ENCODE measurements at regions not wholly inside any gene's neighbourhood (a gene's known extent, or its start where the extent isn't known, plus 50 kb on each side); places are given as distances from the start of the nearest gene placed in this dataset.
"Not testable (repeated sequence)": the region's sequence is repeated elsewhere in the genome, so short reads cannot be mapped to it uniquely, and the experiment has no call there.

DNA sequence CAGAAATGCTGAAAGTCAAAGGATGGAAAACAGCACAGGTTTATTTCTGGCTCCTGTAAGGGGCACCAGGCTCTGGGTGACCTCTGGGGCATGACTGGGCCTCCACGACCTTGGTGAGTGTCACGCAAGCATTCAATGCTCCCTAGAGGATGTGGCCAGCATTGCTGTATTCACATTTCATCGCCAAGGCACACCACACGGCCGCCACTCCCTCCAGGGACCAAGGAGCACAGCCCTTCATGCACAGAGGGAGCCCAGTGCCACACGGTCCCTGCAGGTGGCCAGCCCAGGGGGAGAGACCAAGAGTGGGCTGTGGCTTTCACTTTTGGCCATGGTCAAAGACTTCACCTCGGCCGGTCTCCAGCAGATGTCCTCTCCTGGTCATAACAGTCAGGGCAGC lies 137.4 kb upstream of the TNRC6C start:
- peak; percentile 23 for DNase-seq (ENCODE audit: low spot score)

DNA sequence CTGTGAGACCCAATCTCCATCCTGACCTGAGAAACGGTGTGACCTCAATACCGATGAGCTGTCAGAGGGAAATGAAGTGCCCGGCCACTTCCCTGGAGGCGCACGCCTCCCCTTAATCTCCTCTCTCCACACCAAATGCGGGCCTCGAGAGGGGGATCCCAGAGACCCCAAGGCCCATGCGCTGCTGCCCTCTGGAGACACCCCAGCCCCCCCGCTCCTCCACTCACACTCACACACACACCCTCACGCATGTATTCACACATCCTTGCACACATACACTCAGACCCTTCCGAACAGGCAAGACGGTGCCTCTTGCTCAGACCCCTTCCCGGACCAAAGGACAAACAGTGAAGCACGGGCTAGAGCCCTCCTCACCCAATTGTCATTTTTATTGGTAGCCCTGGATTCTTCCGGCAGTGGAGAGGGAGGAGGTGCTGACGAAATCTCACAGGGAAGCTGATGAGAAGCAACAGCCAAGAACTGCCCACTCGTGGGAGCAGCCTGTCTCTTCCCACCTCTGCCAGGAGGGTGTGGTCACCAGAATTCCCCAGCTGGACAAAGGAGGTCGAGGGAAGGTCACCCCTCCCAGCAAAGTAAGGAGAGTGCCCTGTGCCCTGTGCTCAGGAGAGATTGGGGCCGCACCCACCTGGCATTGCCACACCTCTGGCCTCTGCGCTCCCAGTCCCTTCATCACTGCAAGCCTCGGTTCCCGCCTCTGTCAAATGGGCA lies 136.0 kb upstream of the TNRC6C start:
- DNase-seq (ENCODE audit: low spot score), result no peak

DNA sequence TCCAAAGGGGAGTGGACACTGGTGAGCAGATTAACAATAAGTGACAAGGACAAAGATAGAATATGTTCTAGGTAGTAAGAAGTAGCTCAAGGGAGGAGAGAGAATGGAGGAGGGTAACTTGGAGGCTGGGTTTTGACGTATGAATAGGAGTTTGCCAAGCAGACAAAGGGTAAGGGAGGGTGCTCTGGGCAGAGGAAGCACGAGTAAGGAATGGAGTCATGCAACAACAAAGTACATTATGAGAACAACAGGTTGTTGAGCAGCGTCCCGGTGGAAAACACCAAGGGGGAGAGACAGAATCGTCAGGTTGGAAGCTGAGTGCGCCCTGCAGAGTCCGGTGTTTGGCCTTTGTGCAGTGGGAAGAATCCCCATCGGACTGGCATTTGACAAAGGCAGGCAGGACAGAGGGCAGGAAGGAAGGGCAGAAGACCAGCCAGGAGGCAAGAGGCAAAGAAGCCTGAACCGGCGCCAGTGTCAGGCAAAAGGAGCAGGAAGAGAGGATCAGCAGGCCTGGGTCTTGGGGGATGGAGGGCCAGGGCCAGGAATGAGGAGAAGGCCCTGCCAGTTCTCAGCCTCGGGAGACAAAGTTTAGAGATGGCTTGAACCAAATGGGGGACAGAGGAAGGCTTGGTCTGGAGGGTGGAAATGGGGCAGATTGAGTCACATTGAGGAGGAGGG lies 134.3 kb upstream of the TNRC6C start:
- DNase-seq (ENCODE audit: low spot score), result no peak

DNA sequence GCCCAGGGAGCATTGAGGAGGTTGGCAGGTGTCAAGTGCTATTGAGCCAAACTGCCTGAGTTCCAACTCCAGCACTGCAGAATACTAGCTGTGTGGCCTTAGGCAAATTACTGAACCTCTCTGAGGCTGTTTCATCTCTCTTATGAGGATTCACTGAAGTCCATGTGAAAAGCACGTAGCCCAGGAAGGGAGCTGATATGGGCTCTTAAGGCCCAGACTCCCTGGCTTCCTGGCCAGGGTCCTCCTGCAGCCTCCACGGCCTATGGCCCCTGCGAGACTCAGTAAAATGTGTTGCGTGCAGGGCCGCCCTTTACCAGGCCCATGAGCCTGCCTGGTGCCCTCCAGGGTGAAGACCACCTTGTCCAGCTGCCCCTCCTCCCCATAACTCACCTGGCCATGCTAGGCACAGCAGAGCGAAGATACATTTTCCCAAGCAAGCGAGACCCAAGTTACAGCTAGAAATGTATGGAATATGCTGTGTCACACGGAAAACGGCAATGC lies 133.7 kb upstream of the TNRC6C start:
- DNase-seq (ENCODE audit: low spot score), result no peak

DNA sequence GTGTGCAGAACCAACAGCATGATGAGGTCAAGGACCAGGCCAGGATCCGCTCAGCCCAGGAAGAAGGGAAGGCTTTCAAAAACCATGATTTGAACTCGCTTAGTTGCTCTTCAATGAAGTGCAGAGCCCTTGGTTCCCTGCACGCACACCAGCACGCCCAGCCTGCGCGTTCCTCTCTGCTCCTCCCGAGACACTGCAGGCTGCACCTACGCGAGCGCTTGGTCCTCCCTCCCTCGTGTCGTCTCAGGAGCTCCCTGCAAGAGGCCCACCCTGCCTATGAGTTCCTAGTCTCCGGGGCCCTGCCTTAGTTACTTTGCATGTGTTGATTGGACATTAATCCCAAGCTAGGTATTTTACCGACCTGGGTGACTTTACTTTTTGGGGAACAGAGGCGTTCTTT lies 132.9 kb upstream of the TNRC6C start:
- DNase-seq (ENCODE audit: low spot score), result no peak

DNA sequence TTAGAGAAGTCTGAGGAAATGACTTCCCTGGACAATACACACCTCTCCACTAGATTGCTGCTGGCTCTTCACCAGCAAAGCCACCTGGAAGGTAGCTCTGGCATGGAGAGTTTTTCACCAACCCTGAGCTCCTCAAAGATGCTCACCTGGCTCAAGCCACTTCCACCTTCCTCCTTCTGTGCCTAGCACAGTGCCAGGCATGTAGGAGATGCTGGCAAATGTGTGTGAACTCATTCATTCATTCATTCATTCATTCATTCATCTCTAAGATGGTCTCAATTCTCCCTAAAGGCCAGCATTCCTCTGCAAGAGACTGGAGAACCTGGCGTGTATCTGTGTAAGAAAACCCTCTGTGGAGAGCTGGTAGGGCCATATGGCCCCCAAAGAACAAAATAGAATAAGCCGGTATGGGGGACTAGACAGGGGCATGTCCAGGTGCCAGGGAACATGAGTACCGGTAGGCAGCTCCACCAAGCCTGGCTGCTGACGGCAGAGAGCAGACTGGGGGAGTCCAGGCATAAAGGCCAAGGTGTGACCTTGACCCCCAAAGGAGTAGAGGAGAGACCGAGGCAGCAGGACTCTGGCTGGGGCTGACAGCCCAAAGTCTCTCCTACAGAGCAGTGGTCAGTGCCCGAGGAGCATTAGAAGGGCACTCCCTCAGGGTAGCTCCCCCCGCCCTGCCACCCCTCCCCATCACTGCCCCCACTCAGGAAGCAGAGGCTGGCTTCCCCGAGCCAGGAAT lies 132.2 kb upstream of the TNRC6C start:
- no peak for DNase-seq (ENCODE audit: low spot score)

DNA sequence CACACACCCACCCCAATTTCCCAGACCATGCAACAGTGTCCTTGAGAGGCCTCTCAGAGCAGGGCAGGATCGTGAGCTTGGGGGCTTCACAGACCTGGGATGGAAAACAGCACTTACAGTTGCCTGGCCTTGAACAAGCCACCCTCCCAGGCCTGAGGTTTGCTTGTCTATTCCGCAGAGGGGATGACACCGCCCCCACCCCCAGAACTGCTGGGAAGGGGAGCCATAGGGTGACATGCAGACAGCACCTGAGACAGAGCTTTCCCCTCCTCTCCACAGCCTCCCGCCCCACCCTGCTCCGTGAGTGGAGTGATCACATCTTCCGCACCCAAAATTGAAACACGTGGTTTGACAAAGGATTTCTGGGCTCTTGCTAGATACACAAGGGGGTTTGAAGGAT lies 131.5 kb upstream of the TNRC6C start:
- DNase-seq (ENCODE audit: low spot score), result no peak

DNA sequence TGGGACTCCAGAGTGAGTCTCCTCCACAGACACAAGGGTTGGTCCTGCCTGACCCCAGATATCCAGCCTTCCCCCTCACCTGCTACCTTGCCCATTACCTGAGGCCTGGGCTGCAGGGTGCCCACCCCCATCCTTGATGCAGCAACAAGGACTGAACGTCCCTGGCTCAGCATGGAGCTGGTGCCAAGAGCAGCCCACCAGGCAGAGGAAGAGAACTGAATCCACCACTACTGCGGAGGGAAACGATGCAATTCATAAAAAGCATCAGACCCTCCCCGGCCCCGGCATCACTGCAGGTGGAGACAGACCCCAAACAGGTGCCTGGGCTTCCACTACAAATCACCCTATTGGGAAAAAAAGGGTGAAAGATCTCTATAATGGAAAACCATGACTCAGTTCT lies 131.0 kb upstream of the TNRC6C start:
- DNase-seq (ENCODE audit: low spot score), result no peak

DNA sequence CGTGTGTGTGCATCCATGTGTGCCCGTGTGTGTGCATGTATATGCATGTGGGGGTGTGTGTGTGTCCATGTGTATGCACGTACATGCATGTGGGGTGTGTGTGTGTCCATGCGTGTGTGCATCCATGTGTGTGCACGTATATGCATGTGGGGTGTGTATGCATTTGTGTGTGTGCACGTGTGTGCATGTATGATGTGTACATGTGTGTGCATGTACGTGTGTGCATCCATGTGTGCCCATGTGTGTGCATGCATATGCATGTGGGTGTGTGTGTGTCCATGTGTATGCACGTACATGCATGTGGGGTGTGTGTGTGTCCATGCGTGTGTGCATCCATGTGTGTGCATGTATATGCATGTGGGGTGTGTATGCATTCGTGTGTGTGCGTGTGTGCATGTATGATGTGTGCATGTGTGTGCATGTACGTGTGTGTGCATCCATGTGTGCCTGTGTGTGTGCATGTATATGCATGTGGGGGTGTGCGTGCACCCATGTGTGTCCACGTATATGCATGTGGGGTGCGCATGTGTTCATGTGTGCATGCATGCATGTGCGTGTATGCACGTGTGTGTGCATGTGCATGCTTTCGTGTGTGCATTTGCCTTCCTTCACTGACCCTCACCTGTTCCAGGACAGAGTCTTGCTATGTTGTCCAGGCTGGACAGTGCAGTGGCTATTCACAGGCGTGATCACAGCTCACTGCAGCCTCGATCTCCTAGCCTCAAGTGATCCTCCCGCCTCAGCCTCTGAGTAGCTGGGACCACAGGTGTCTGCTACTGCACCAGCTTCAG lies 129.6 kb upstream of the TNRC6C start:
- DNase-seq (ENCODE audit: low spot score), result no peak

DNA sequence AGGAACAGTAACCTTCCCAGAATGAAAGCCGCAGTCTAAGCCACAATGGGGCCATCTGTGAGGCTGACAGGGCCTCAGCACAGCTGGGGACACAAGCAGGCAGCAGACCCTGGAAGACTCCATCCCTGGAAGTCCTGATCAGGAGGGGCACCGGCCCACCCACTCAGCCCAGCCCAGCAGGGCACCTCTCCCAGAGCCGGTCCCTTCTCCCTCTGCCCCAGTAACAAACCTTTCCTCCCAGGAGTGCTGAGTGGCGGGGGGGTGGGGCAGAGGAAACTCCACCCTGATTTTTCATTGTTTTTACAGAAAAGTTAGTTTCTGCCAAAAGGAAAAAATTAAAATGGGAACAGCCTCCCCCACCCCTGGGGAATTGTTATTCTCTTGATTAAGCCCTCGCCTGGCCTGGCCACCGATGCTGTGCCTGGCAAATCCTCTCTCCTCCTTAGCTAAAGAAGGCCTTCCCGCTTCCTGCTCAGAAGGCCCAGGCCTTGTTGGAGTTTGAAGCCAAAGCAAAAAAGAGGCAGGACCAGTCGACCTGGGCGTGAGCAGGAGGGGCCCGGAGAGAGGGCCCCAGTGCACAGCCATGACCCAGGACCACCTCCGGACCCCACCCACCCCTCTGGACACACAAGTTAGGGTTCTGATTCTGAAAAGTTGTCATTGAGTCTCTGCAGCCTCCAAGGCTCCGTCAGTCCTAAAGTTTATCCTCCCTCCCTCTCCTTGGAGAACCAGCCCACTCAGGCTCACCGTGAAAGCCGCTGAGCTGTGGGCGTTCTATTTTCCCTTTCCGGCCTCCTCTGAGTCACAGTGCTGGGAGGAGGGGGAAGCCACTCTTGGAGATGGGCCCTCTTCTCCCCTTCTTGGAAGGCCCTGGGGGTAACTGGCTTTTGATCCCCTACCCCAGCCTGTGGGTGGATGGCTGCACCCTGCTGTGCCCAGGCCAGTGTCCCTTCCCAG lies 128.4 kb upstream of the TNRC6C start:
- no peak for DNase-seq (ENCODE audit: low spot score)

DNA sequence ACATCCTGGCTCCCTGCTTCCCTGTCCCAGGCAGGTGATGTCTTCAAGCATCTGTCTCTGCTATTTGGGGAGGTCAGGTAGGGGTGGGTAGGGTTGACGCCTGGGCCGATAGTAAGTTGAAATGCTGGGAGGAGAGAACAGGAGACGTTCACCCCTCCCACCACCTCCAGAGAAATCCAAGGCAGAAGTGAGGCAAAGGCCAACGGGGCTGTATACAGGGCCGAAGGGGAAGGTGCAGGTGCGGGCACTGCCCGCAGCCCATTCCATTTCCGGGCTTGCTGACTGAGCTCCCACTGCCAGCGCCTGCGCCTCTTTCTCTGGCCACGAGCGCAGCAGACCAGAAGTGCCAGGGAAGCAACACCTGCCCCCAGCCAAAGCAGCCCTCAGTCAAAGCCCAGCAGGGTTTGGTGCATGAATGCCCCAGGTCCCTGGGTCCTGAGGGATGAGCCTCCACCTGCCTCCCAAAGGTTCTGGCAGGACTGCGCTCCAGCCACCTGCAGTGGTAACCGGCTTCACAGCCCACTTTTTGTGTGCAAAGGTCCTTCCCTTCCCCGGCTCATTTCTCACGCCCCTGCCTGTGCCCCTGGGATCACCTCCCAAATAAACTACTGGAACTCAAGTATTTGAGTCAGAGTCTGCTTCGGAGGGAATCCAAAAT lies 127.6 kb upstream of the TNRC6C start:
- DNase-seq (ENCODE audit: low spot score), result no peak

DNA sequence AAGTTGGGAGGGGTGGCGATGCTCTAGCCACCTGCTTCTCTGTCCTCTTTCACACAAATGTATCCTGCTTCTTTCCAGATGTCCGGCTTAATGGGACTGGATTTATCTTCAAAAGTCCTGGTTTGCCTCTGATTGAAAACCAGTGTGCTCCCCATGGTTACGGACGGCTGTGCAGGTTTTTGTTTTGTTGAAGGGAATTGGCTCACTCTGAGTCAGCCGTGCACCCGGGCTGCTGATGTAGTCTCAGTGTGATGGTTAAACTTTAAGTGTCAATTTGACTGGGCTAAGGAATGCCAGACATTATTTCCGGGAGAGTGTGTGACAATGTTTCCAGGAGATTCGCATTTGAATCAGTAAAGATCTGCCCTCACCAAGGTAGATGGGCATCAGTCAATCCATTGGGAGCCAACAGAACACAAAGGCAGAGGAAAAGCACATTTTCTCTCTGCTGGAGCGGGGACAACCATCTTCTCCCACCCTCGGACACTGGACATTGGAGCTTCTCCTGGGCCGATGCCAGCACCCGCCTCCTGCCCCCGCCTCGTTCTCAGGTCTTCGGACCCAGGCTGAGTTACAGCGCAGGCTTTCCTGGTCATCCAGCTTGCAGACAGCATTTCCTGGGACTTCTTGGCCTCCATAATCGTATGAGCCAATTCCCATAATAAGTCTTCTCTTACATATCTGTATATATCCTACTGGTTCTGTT lies 126.9 kb upstream of the TNRC6C start:
- DNase-seq (ENCODE audit: low spot score), result no peak

DNA sequence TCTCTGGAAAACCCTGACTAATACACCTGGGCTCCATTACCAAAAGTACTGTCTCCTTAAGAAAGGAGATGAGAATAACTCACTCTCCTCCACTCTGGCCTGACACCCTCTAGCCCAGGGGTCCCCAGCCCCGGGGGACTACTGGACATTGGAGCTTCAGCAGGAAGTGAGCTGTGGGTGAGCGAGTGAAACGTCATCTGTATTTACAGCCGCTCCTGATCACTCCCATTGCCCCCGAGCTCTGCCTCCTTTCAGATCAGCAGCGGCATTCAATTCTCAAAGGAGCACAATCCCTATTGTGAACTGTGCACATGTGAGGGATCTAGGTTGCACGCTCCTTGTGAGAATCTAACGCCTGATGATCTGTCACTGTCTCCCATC lies 126.3 kb upstream of the TNRC6C start:
- DNase-seq (ENCODE audit: low spot score), result no peak

DNA sequence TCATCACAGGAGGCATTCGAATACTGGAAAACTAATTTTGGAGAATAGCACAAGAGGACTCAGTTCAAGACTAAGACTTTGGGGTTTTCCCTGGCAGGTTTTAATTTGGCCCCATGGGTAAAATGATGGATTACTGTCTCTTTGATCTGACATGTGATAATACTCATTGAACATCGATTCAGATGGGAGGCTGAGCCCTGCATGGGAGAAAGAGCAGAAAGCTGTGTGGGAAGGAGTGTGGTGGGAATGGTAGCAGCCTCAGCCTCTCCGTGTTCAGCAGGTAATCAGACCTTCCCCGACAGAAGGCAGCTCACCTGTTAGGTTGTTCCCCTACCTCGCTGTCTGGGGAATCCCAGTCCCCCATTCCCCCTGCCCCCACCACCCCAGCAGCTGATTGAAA lies 124.7 kb upstream of the TNRC6C start:
- no peak for DNase-seq (ENCODE audit: low spot score)

DNA sequence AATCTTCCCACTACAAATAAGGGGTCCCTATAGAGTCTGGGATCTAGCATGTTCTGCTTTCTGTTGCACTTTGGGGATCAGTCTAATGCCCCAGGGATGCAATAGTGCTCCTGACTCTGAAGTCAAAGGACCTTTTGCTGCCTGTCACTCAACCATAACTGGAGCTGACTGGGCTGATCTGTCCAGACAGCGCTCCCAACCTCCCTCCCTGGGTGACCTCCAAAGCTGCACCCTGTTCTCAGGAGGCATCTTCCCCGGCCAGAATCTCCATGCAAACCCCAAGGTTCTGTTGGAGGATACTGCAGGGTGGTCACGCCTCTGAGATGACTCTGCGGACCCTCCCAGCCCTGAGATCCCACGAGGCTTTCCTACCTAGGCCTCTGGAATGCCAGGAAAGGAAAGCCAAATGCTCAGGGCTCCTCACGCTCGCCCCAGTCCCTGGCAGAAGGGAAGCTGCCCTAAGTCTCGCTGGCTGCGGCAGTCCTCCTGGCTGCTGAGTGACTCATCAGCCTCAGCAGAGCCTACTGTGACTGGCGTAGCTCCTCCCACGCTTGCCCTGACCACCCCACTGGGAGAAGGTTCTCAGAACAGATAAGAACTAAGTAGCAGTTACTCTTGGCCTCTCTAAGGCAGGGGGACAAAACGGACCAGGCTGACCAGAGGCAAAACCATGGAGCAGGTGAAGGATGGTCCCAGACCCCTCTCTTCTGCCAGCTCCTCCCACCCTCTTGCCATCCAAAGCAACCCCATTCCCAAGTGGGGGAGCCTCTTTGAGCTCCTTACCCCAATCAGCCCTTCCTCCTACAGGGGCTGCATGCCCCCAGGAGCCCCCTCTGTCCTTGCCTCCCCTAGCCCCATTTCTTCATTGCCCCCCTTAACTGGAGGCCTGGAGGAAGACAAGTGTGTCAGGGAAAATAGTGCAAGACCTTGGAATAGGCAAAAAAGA lies 124.1 kb upstream of the TNRC6C start:
- DNase-seq (ENCODE audit: low spot score), result peak; percentile 46

DNA sequence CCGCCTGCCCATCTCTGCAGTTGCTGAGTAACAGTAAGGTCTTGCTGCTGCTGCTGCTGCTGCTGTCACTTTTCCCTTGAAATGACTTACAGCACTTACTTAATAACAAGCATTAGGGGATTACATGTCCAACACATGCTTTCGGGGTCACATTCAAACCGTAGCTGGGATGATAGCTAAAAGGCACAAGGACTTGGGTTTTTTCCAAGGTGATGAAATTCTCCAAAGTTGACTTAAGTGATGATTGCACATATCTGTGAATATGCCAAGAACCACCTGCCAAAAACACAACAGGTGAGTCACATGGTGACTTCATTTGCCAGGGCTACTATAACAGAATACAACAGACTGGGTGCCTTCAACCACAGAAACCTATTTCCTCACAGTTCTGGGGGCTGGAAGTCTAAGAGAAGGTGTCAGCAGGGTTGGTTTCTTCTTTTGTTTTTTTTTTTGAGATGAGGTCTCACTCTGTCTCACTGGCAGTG lies 121.9 kb upstream of the TNRC6C start:
- no peak for DNase-seq (ENCODE audit: low spot score)

DNA sequence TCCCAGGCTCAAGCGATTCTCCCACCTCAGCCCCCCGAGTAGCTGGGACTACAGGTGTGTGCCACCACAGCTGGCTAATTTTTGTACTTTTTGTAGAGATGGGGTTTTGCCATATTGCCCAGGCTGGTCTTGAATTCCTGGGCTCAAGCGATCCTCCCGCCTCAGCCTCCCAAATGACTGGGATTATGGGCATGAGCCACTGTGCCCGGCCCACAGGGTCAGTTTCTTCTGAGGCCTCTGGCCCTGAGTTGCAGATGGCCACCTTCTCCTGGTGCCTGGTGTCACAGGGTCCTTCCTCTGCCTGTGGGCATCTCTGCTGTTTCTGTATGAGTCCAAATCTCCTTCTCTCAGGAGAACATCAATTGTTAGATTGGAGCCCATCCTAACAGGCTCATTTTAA lies 121.4 kb upstream of the TNRC6C start:
- DNase-seq (ENCODE audit: low spot score), result not testable (repeated sequence)

DNA sequence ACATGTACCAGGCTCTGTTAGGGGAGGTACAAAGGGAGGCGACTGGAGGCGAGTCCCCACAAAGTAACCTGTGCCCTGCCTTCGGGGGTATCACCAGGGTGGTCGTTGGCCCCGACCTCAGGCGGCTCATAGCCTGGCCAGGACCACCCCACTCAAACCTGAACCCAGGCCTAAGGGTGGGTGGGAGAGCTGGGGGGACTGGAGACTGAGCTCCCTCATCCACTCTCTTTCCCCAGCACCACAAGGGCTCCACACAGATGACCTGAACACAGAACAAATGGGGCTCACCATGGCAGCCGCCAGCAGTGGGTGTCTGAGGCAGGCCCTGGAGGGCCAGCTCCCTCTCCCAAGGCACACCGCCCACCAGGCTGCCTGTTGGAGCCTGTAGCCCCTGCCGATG lies 120.6 kb upstream of the TNRC6C start:
- DNase-seq (ENCODE audit: low spot score), result no peak

Measured in HuH-7 (cell line).